IMR-90 (cell line): ENCODE measurements at regions not wholly inside any gene's neighbourhood (a gene's known extent, or its start where the extent isn't known, plus 50 kb on each side); places are given as distances from the start of the nearest gene placed in this dataset.

Source experiments
- ATAC-seq: fragments of 200-7000 bp; cut with Tn5 transposase; 2 replicates; pipeline ENCODE4 v1.9.1; 2020; ENCODE audit warnings: low read depth, mild to moderate bottlenecking, moderate library complexity
- BruUV-seq: library from RNA; stranded (reverse); fragments of 400-500 nt; replicated peaks from 2 replicates; lab custom pipeline; 2021; lab: Mats Ljungman, UMichigan
- CTCF ChIA-PET: fragments of 300-600 bp; formaldehyde crosslinking; extraction: SDS; loops from one replicate; lab custom pipeline; 2021; ENCODE audit warnings: antibody characterized with exemption; lab: Yijun Ruan, JAX
- POLR2A ChIA-PET: fragments of 300-600 bp; sonication (Branson Sonifier 250); formaldehyde crosslinking; loops from one replicate; lab custom pipeline; 2022; ENCODE audit warnings: antibody characterized with exemption; ENCODE audit not compliant: unreplicated experiment; lab: Charles Lee
- DNase-seq: peaks from one replicate; pipeline ENCODE4 v3.0.0; 2013
- H2AFZ ChIP-seq: replicated peaks from 2 replicates; pipeline ENCODE3; 2013; ENCODE audit warnings: low read length, mild to moderate bottlenecking; ENCODE audit not compliant: poor library complexity
- H2AK5ac ChIP-seq: 2 replicates; pipeline ENCODE4 v1.6.1; 2013; ENCODE audit warnings: low read depth, low read length, inconsistent platforms
- H2AK9ac ChIP-seq: replicated peaks from 2 replicates; pipeline ENCODE3; 2013; ENCODE audit warnings: mild to moderate bottlenecking, low read depth, low read length, moderate library complexity; ENCODE audit not compliant: poor library complexity
- H2BK120ac ChIP-seq: 2 replicates; pipeline ENCODE4 v1.6.1; 2013; ENCODE audit warnings: low read depth, low read length, inconsistent platforms
- H2BK15ac ChIP-seq: 3 replicates; pipeline ENCODE4 v1.6.1; 2013; ENCODE audit warnings: low read depth, low read length, inconsistent platforms
- H2BK20ac ChIP-seq: 2 replicates; pipeline ENCODE4 v1.6.1; 2013; ENCODE audit warnings: low read depth, mild to moderate bottlenecking, inconsistent platforms, low read length, moderate library complexity
- H2BK5ac ChIP-seq: 2 replicates; pipeline ENCODE4 v1.6.1; 2013; ENCODE audit warnings: mild to moderate bottlenecking, low read depth, low read length, inconsistent platforms; ENCODE audit not compliant: poor library complexity, severe bottlenecking
- H3K14ac ChIP-seq: replicated peaks from 2 replicates; pipeline ENCODE4 v1.6.1; 2013; ENCODE audit warnings: low read depth, low read length, inconsistent platforms
- H3K18ac ChIP-seq: 2 replicates; pipeline ENCODE4 v1.6.1; 2013; ENCODE audit warnings: low read depth, low read length, control low read depth
- H3K23ac ChIP-seq: 2 replicates; pipeline ENCODE4 v1.6.1; 2013; ENCODE audit warnings: low read depth, low read length, inconsistent platforms
- H3K27ac ChIP-seq: 2 replicates; pipeline ENCODE4 v1.5.1; 2013; ENCODE audit warnings: mild to moderate bottlenecking, control low read depth, low read length; ENCODE audit not compliant: insufficient read depth
- H3K27me3 ChIP-seq: 2 replicates; pipeline ENCODE4 v1.6.1; 2013; ENCODE audit warnings: low read length; ENCODE audit not compliant: control insufficient read depth, insufficient read depth
- H3K36me3 ChIP-seq: 2 replicates; pipeline ENCODE4 v1.6.1; 2013; ENCODE audit warnings: low read length, mixed read lengths; ENCODE audit not compliant: control insufficient read depth, insufficient read depth
- H3K4ac ChIP-seq: 2 replicates; pipeline ENCODE4 v1.6.1; 2013; ENCODE audit warnings: low read depth, low read length, inconsistent platforms
- H3K4me1 ChIP-seq: 2 replicates; pipeline ENCODE4 v1.6.1; 2013; ENCODE audit warnings: low read length, mixed read lengths; ENCODE audit not compliant: control insufficient read depth, insufficient read depth
- H3K4me2 ChIP-seq: 2 replicates; pipeline ENCODE4 v1.6.1; 2013; ENCODE audit warnings: low read depth, mild to moderate bottlenecking, control low read depth, low read length, moderate library complexity
- H3K4me3 ChIP-seq: 2 replicates; pipeline ENCODE4 v1.5.1; 2013; ENCODE audit warnings: low read depth, mild to moderate bottlenecking, control low read depth, low read length, moderate library complexity; ENCODE audit not compliant: insufficient read depth
- H3K56ac ChIP-seq: 2 replicates; pipeline ENCODE4 v1.6.1; 2013; ENCODE audit warnings: low read length, inconsistent platforms; ENCODE audit not compliant: insufficient read depth; ENCODE audit errors: extremely low read depth
- H3K79me1 ChIP-seq, 2 experiments: 2 replicates each; pipeline ENCODE4 v1.6.1; 2013; ENCODE audit warnings: low read length in 2 of 2, inconsistent platforms in 1 of 2, low read depth in 1 of 2
- H3K9ac ChIP-seq: 2 replicates; pipeline ENCODE4 v1.6.1; 2013; ENCODE audit warnings: low read depth, low read length, control low read depth
- H3K9me1 ChIP-seq: 2 replicates; pipeline ENCODE4 v1.6.1; 2013; ENCODE audit warnings: low read length, inconsistent platforms; ENCODE audit not compliant: insufficient read depth
- H3K9me3 ChIP-seq: 2 replicates; pipeline ENCODE4 v1.6.1; 2013; ENCODE audit warnings: low read length; ENCODE audit not compliant: control insufficient read depth, insufficient read depth
- H4K20me1 ChIP-seq: 2 replicates; pipeline ENCODE4 v1.6.1; 2013; ENCODE audit warnings: low read length, inconsistent platforms; ENCODE audit not compliant: insufficient read depth
- H4K5ac ChIP-seq: 2 replicates; pipeline ENCODE4 v1.6.1; 2013; ENCODE audit warnings: mild to moderate bottlenecking, low read depth, low read length, control low read depth
- H4K8ac ChIP-seq, 2 experiments: 2 replicates each; pipeline ENCODE4 v1.6.1; 2013; ENCODE audit warnings: low read depth in 2 of 2, low read length in 2 of 2, control low read depth in 1 of 2, inconsistent platforms in 1 of 2
- H4K91ac ChIP-seq: 2 replicates; pipeline ENCODE4 v1.6.1; 2013; ENCODE audit warnings: low read depth, low read length, inconsistent platforms; ENCODE audit not compliant: insufficient read depth
- BHLHE40 ChIP-seq: fragments of 150-350 bp; IDR thresholded peaks from 2 replicates; pipeline ENCODE4 v1.6.1; 2016; ENCODE audit warnings: mild to moderate bottlenecking, low read depth, low read length
- CEBPB ChIP-seq: IDR thresholded peaks from 2 replicates; pipeline ENCODE4 v1.6.1; 2012; ENCODE audit warnings: low read depth, low read length, improper control_type of control experiment
- CHD1 ChIP-seq: IDR thresholded peaks from 2 replicates; pipeline ENCODE4 v1.6.1; 2012; ENCODE audit warnings: low read depth, low read length, improper control_type of control experiment
- CTCF ChIP-seq: conservative IDR thresholded peaks from 2 replicates; pipeline ENCODE4 v1.5.1; 2012; ENCODE audit warnings: mild to moderate bottlenecking, low read depth, low read length, improper control_type of control experiment
- ELK1 ChIP-seq: fragments of 150-350 bp; IDR thresholded peaks from 2 replicates; pipeline ENCODE4 v1.6.1; 2016; ENCODE audit warnings: low read depth, mild to moderate bottlenecking, low read length, moderate library complexity, borderline replicate concordance
- FOS ChIP-seq: fragments of 150-350 bp; IDR thresholded peaks from 2 replicates; pipeline ENCODE4 v1.6.1; 2016; ENCODE audit warnings: low read depth, low read length
- MAFK ChIP-seq: IDR thresholded peaks from 2 replicates; pipeline ENCODE4 v1.6.1; 2012; ENCODE audit warnings: low read depth, low read length, improper control_type of control experiment
- MAZ ChIP-seq: IDR thresholded peaks from 2 replicates; pipeline ENCODE4 v1.6.1; 2012; ENCODE audit warnings: low read depth, mild to moderate bottlenecking, low read length, improper control_type of control experiment, moderate library complexity, borderline replicate concordance
- MXI1 ChIP-seq: IDR thresholded peaks from 2 replicates; pipeline ENCODE4 v1.6.1; 2012; ENCODE audit warnings: low read depth, mild to moderate bottlenecking, low read length, moderate library complexity, borderline replicate concordance
- NFE2L2 ChIP-seq: fragments of 150-350 bp; IDR thresholded peaks from 2 replicates; pipeline ENCODE4 v1.6.1; 2016; ENCODE audit warnings: low read depth, mild to moderate bottlenecking, low read length
- POLR2A ChIP-seq: IDR thresholded peaks from 2 replicates; pipeline ENCODE4 v1.6.1; 2012; ENCODE audit warnings: mild to moderate bottlenecking, low read depth, low read length
- RAD21 ChIP-seq: IDR thresholded peaks from 2 replicates; pipeline ENCODE4 v1.6.1; 2012; ENCODE audit warnings: low read length, improper control_type of control experiment
- RCOR1 ChIP-seq: IDR thresholded peaks from 2 replicates; pipeline ENCODE4 v1.6.1; 2012; ENCODE audit warnings: mild to moderate bottlenecking, low read length, improper control_type of control experiment; ENCODE audit not compliant: insufficient replicate concordance
- RFX5 ChIP-seq: IDR thresholded peaks from 2 replicates; pipeline ENCODE4 v1.8.0; 2012; ENCODE audit warnings: low read depth, mild to moderate bottlenecking, low read length, moderate library complexity
- SMC3 ChIP-seq: fragments of 150-350 bp; IDR thresholded peaks from 2 replicates; pipeline ENCODE4 v1.6.1; 2016; ENCODE audit warnings: low read depth, mild to moderate bottlenecking, antibody characterized with exemption, low read length, moderate library complexity
- WGBS, 2 experiments: methylation state at CpG; one replicate each; pipeline versions ENCODE4 v1.1.5 to v1.1.7; 2013; ENCODE audit warnings: missing lambda C conversion rate in 2 of 2; ENCODE audit not compliant: insufficient read length in 1 of 2; ENCODE audit errors: extremely low coverage in 2 of 2; 5-methylcytosine and 5-hydroxymethylcytosine counted together
- dilution Hi-C: fragments of 300-500 bp; cut with HindIII; formaldehyde crosslinking; loops from one replicate; pipeline ENCODE4 v1.14.3; 2018; ENCODE audit warnings: low sequenced_read_pairs; ENCODE audit not compliant: unreplicated experiment
- in situ Hi-C: fragments of 300-500 bp; cut with MboI; formaldehyde crosslinking; loops from 3 replicates; pipeline ENCODE4 v1.14.3; 2019; ENCODE audit warnings: low sequenced_read_pairs, inconsistent platforms, mixed read lengths
- intact Hi-C: fragments of 100-400 bp; cut with micrococcal nuclease; formaldehyde crosslinking; loops from 2 replicates; pipeline ENCODE4 v1.10.0; 2022

GRCh38 chr16:35171106-35171505 is 1711.7 kb downstream of the TP53TG3F start:
- Histone ChIP-seq H3K56ac (no peak overlapping the region), H3K4ac (no peak overlapping the region), H2BK5ac (no peak overlapping the region), H4K8ac (no peak overlapping the region), H2AK9ac (no peak overlapping the region), H3K9ac (no peak overlapping the region), H3K27ac (no peak overlapping the region), H2BK20ac (no peak overlapping the region), H3K36me3 (no peaks in the 10 kb centered on the region), H3K4me1 (no peaks in the 10 kb centered on the region), H3K79me1 (no peaks in the 10 kb centered on the region), H2AK5ac (no peak overlapping the region), H4K5ac (no peak overlapping the region), H2BK120ac (no peak overlapping the region), H3K4me2 (no peak overlapping the region), H2AFZ (no peak overlapping the region), H4K91ac (no peak overlapping the region), H2BK15ac (no peak overlapping the region), H3K23ac (no peak overlapping the region), H3K14ac (no peak overlapping the region), H4K20me1 (no peaks in the 10 kb centered on the region), H3K18ac (no peak overlapping the region), H3K27me3 (no peaks in the 10 kb centered on the region), H3K4me3 (no peak overlapping the region), H3K9me1 (no peaks in the 10 kb centered on the region), H3K9me3 (peaks cover 17% of the 10 kb centered on the region)
- POLR2A ChIA-PET = no interaction called here
- TF ChIP-seq ELK1 = no peak
- no peak for TF ChIP-seq CHD1
- TF ChIP-seq FOS = no peak
- TF ChIP-seq CEBPB = no peak
- TF ChIP-seq POLR2A = no peak
- no peak for TF ChIP-seq SMC3
- no peak for TF ChIP-seq MAFK
- TF ChIP-seq CTCF = no peak
- TF ChIP-seq MAZ = no peak
- TF ChIP-seq MXI1 = no peak
- no peak for TF ChIP-seq RAD21
- TF ChIP-seq RCOR1 = no peak
- TF ChIP-seq NFE2L2 = no peak
- no peak for TF ChIP-seq RFX5
- TF ChIP-seq BHLHE40 = no peak
- in situ Hi-C loops = no loop called here
- 65% methylated on average over 2 of the region's 6 CpGs; no CpG with 5 or more reads in 1 of the 2 experiments for WGBS, 2 experiments
- DNase-seq = no peak
- BruUV-seq = no TSS peak
- intact Hi-C loops = no loop called here
- CTCF ChIA-PET = no interaction called here
- ATAC-seq = no peak
- dilution Hi-C loops = no loop called here
